NT2/D1 (cell line): ENCODE measurements at regions not wholly inside any gene's neighbourhood (a gene's known extent, or its start where the extent isn't known, plus 50 kb on each side); places are given as distances from the start of the nearest gene placed in this dataset.

Source experiments
- YY1 ChIP-seq: IDR thresholded peaks from 2 replicates; pipeline ENCODE4 v1.6.1; 2011; ENCODE audit not compliant: insufficient read length, insufficient read depth
- ZNF274 ChIP-seq: IDR thresholded peaks from 2 replicates; pipeline ENCODE4 v1.6.1; 2011; ENCODE audit warnings: mild to moderate bottlenecking, low read depth, low read length

- TF ChIP-seq YY1 (no peak), ZNF274 (no peak)
These were observed 1327.0 kb downstream of the BRD1 start for GRCh38 chr22:48500471-48501230.
